ENCODE measurements at regions not wholly inside any gene's neighbourhood (a gene's known extent, or its start where the extent isn't known, plus 50 kb on each side); places are given as distances from the start of the nearest gene placed in this dataset.

DNA sequence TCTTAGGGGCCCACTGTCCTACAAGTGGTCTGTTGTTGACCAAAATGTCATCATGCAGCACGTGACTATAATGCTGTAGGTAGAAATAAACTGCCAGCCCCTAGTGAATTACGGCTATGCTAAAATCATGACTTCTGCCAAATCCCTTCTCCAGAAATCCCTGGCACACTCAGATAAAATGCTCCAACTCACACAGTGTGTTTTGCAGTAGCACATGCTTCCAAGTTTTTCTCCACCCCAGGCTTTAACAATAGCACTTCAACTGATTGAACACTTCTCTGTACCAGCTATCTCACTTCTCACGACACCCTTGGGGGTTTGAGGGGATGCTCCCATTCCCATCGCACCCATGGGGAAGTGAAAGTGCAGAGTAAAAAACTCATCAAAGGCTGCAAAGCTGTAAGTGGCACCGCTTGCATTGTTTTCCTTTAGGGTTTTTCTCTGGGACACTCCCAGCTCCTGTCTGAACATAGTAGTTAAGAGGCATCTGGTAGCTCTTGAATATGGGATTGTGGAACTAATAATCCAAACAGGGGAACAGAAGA is 151.0 kb upstream of the SLC24A2 start:
- no peak overlapping the region for H3K4me3 ChIP-seq
- in situ Hi-C loops (cut with MboI; ENCODE audit: low sequenced_read_pairs in 4 of 4), result loop anchor here in 1 of 4 donors (25.0 kb wide), 1 partner anchor 97 kb away; no protein-coding TSS in a partner anchor
- no peaks in the 10 kb centered on the region for H3K9me3 ChIP-seq
- ATAC-seq (no peak), DNase-seq (no peak)
- H3K4me1 ChIP-seq, result peaks cover 0 to 3% of the 10 kb centered on the region in 2 donors
- TF ChIP-seq POLR2A (IDR thresholded peaks at IDR 0.05) (no peak), CTCF (IDR thresholded peaks at IDR 0.05 in 4 of 5, conservative IDR thresholded peaks at IDR 0.05 in 1 of 5) (no peak)
- intact Hi-C loops (cut with DNase I; ENCODE audit: low total_unique reads), result no loop called here
- H3K36me3 ChIP-seq, result no peaks in the 10 kb centered on the region
- no peaks in the 10 kb centered on the region for H3K27me3 ChIP-seq
- H3K27ac ChIP-seq, result no peak overlapping the region

DNA sequence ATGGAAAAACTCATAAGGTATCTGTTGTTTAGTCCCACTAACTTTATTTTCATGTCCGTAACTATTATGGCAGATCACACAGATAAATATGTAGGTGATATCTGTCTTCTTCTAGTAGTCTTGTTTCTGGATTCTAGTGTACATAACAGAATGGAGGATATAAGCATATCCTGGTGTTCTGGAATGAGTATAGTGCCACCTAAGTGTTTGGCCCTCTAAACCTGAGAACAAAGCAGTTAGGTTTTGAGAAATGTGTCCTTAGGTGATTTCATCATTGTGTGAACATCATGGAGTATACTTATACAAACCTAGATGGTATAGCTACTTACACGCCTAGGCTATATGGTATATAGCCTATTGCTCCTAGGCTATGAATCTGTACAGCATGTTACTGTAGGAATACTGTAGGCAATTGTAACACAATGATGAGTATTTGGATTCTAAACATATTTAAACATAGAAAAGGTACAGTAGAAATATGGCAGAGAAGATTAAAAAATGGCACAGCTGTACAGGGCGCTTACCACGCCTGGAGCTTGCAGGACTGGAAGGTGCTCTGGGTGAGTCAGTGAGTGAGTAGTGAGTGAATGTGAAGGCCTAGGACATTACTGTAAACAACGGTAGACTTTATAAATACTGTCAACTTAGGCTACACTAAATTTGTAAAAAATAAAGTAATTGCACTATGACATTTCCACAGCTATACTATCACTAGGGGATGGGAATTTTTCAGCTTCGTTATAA is 150.3 kb upstream of the SLC24A2 start:
- intact Hi-C loops (cut with DNase I; ENCODE audit: low total_unique reads) (no loop called here), in situ Hi-C loops (cut with MboI; ENCODE audit: low sequenced_read_pairs in 4 of 4) (loop anchor here in 1 of 4 donors (25.0 kb wide), 1 partner anchor 98 kb away; no protein-coding TSS in a partner anchor)
- Histone ChIP-seq H3K9me3 (no peaks in the 10 kb centered on the region), H3K27me3 (no peaks in the 10 kb centered on the region), H3K36me3 (no peaks in the 10 kb centered on the region), H3K4me3 (no peak overlapping the region), H3K4me1 (peaks cover 0 to 3% of the 10 kb centered on the region in 2 donors), H3K27ac (no peak overlapping the region)
- DNase-seq (no peak), ATAC-seq (no peak)
- TF ChIP-seq CTCF (IDR thresholded peaks at IDR 0.05 in 4 of 5, conservative IDR thresholded peaks at IDR 0.05 in 1 of 5), result no peak
- no peak for TF ChIP-seq POLR2A (IDR thresholded peaks at IDR 0.05)

- Histone ChIP-seq H3K27ac (no peak overlapping the region), H3K36me3 (no peaks in the 10 kb centered on the region), H3K9me3 (no peaks in the 10 kb centered on the region), H3K27me3 (no peaks in the 10 kb centered on the region), H3K4me3 (no peak overlapping the region), H3K4me1 (peaks cover 0 to 3% of the 10 kb centered on the region in 2 donors)
- in situ Hi-C loops (cut with MboI; ENCODE audit: low sequenced_read_pairs in 4 of 4) (loop anchor here in 1 of 4 donors (25.0 kb wide), 1 partner anchor 100 kb away; no protein-coding TSS in a partner anchor), intact Hi-C loops (cut with DNase I; ENCODE audit: low total_unique reads) (no loop called here)
- DNase-seq (no peak), ATAC-seq (no peak)
- TF ChIP-seq POLR2A (IDR thresholded peaks at IDR 0.05), result no peak
- TF ChIP-seq CTCF (IDR thresholded peaks at IDR 0.05 in 4 of 5, conservative IDR thresholded peaks at IDR 0.05 in 1 of 5), result no peak
Measured at GRCh38 chr9:19937121-19937520, 148.3 kb upstream of the SLC24A2 start.

DNA sequence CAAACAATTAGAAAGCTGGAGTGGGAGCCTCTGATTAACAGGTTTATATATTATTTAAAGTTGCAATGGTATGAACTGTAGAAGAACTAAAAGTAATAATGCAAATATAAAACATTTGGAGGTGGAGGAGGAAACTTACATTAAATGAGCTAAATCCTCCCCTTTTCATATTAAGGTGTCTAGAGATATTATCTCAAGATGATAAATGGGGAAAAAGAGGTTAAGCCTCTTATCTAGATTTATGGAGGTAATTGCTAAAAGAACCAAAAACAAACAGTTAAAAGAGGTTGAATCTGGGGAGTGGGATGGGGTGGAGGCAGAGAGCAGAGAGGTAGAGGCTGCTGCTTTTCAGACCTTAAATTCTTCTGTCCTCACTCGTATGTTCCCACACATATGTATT is 147.8 kb upstream of the SLC24A2 start:
- Histone ChIP-seq H3K4me1 (peaks cover 0 to 3% of the 10 kb centered on the region in 2 donors), H3K4me3 (no peak overlapping the region), H3K27ac (no peak overlapping the region), H3K36me3 (no peaks in the 10 kb centered on the region), H3K27me3 (no peaks in the 10 kb centered on the region), H3K9me3 (no peaks in the 10 kb centered on the region)
- no peak for DNase-seq
- TF ChIP-seq POLR2A (IDR thresholded peaks at IDR 0.05) (no peak), CTCF (IDR thresholded peaks at IDR 0.05 in 4 of 5, conservative IDR thresholded peaks at IDR 0.05 in 1 of 5) (no peak)
- in situ Hi-C loops (cut with MboI; ENCODE audit: low sequenced_read_pairs in 4 of 4) (loop anchor here in 1 of 4 donors (25.0 kb wide), 1 partner anchor 101 kb away; no protein-coding TSS in a partner anchor), intact Hi-C loops (cut with DNase I; ENCODE audit: low total_unique reads) (no loop called here)
- no peak for ATAC-seq
